Activated naive CD8-positive, alpha-beta T cell treated with anti-CD3 and anti-CD28 coated beads, Interleukin-2, amount 10 ng/mL, durations not matched to agents 7 days and 5 days (primary cell): ENCODE measurements at regions not wholly inside any gene's neighbourhood (a gene's known extent, or its start where the extent isn't known, plus 50 kb on each side); places are given as distances from the start of the nearest gene placed in this dataset.

Experiments
- ATAC-seq: fragments of 150-1000 bp; cut with Tn5 transposase; one replicate; pipeline ENCODE4 v1.10.0; 2021; ENCODE audit warnings: low read depth, moderate library complexity
- POLR2A ChIA-PET: fragments of 350-600 bp; sonication (Branson Sonifier 250); formaldehyde crosslinking; loops from one replicate; lab custom pipeline; 2021; ENCODE audit warnings: antibody characterized with exemption; lab: Charles Lee
- DNase-seq: peaks from one replicate; pipeline ENCODE4 v3.0.0; 2021
- H3K27ac Mint-ChIP-seq: one replicate; pipeline ENCODE4 v1.8.0; 2022; ENCODE audit warnings: mild to moderate bottlenecking, mixed read lengths
- H3K27me3 Mint-ChIP-seq: one replicate; pipeline ENCODE4 v1.8.0; 2022; ENCODE audit warnings: mild to moderate bottlenecking, moderate library complexity, mixed read lengths
- H3K36me3 Mint-ChIP-seq: one replicate; pipeline ENCODE4 v1.8.0; 2021; ENCODE audit warnings: mild to moderate bottlenecking, mixed read lengths
- H3K4me1 Mint-ChIP-seq: one replicate; pipeline ENCODE4 v1.8.0; 2021; ENCODE audit warnings: mixed read lengths
- H3K4me3 Mint-ChIP-seq: one replicate; pipeline ENCODE4 v1.8.0; 2022; ENCODE audit warnings: mild to moderate bottlenecking, moderate library complexity, mixed read lengths
- H3K9me3 Mint-ChIP-seq: one replicate; pipeline ENCODE4 v1.8.0; 2021; ENCODE audit warnings: mixed read lengths

DNA sequence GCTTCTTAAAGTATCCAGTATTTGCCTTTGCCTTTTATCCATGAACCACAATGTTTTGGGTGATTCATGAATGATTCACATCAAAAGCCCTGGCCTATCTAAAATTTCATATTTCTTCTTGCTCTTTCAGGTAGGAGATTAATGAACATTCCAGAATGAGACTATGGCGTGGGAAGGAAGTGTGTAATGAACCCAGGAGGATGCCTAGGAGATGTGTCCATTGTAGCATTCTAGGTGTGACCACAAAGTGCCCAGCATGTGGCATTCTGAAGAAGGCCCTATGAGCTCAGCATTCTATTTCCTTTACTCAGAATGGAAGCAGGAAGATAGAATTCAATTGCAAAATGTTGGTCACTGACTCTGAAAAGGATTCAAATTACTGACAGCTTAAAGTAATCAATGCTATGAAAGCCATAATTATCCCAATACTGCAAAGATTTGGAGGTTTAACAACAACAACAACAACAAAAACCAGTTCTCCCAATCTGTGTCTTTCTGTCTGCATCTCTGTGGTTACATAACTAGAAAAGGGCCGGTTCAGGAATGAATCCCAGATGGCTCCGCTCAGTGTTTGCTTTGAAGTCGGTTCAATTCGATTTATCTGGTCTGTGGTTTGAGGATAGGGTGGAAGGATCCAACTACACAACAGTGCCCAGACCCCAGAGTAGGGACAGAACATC, 126.7 kb downstream of the FOXD1 start:
- Mint-ChIP-seq H3K27me3 (peaks cover 24% of the 10 kb centered on the region), H3K4me1 (no peaks in the 10 kb centered on the region), H3K4me3 (no peak overlapping the region), H3K36me3 (no peaks in the 10 kb centered on the region), H3K27ac (no peak overlapping the region), H3K9me3 (no peaks in the 10 kb centered on the region)
- DNase-seq (no peak), ATAC-seq (no peak)
- POLR2A ChIA-PET: no interaction called here

DNA sequence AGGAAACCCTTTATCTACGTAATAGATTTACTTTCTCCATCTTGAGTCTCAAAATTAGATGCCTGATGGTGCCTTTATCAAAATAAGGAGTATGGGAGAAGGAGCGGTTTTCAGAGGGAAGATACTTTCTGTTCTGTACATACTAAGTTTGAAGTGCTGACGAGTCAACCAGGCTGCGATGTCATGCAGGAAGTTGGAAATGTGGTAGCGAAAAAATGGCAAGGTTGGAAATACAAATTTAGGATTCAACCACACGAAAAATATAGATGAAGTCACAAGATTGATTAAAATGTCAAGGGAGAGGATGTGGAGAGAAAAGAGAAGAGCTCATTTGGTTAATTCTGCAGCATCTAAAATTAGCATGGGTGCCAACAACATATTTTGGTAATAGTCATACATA, 129.5 kb downstream of the FOXD1 start:
- POLR2A ChIA-PET: no interaction called here
- Mint-ChIP-seq H3K27me3 (peaks cover 38% of the 10 kb centered on the region), H3K36me3 (no peaks in the 10 kb centered on the region), H3K4me3 (no peak overlapping the region), H3K9me3 (no peaks in the 10 kb centered on the region), H3K27ac (no peak overlapping the region), H3K4me1 (no peaks in the 10 kb centered on the region)
- DNase-seq (no peak), ATAC-seq (no peak)

DNA sequence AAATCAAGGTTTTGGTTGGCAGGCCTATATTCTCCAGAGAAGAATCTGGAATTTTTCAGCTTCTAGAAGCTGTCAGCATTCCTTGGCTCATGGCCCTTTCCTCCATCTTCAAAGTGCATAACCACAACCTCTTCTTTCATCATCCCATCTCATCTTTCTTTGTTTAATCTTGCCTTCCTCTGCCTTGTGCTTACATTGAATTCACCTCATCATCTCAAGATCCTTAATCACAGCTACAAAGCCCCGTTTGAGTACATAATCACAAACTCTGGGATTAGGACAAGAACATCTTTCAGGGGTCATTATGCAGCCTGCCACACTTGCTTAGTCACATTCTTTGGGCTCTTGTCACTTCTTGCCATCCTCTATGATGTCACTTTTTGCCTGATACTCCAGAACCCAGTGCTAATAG, 130.3 kb downstream of the FOXD1 start:
- Mint-ChIP-seq H3K27ac (no peak overlapping the region), H3K9me3 (no peaks in the 10 kb centered on the region), H3K36me3 (no peaks in the 10 kb centered on the region), H3K4me1 (no peaks in the 10 kb centered on the region), H3K4me3 (no peak overlapping the region), H3K27me3 (peaks cover 44% of the 10 kb centered on the region)
- POLR2A ChIA-PET: no interaction called here
- DNase-seq: no peak
- ATAC-seq: no peak

DNA sequence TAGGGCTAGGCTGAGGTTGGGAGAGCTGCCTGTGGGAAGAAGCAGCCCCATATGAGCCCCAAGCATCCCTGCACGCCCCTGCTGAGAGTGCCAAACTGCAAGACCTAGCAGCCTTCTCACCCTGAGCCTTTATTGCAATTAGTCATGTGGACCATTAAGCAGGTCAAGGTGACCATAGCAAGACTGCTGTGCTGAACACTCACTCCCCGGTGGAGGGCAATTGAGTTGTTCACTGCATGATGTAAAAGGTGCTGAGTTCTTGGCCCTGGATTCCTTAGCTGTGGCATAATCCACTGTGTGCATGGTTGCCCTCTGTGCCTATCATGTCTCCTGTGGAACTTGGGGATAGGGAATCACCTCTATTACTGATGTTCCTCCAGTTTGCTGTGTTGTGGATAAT, 131.1 kb downstream of the FOXD1 start:
- DNase-seq (no peak), ATAC-seq (no peak)
- Mint-ChIP-seq H3K9me3 (no peaks in the 10 kb centered on the region), H3K4me1 (no peaks in the 10 kb centered on the region), H3K27ac (no peak overlapping the region), H3K27me3 (peaks cover 51% of the 10 kb centered on the region), H3K36me3 (no peaks in the 10 kb centered on the region), H3K4me3 (no peak overlapping the region)
- POLR2A ChIA-PET: no interaction called here

DNA sequence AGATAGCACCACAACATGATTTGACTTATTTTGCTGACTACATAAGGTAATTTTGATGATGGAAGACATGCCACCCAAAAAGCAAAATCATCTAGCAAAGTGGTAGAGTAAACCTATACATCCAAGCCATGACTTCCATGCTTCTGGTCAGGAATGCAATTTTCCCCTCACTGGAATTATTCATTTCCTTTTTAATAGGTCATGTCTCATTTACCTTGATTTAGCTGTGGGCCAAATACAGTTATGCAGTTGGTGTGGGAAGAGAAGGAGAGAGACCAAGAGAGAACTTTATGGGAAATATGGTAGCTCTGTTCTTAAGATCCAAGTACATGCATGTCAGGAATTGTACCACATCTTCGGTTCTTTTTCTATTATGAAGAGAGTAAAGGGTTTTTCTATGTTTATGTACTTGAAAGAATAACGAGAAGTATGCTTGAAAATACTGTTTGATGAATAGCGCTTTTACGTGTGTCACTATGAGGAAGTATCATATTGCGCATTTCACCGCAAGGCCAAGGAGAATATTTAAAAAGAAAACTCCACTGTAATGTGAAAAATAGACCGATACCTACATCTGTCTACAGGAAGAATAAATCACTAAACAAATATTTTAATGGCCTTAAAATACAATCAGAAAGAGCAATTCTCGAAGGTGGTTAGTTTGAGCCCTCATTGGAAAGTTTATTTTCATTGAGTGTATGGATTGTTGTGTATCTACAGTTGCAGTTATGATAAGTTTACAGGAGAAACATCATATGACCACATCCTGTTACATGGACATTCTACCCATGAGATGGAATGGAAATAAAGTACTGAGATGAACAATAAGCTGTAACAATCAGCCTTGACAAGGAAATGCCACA, 134.0 kb downstream of the FOXD1 start:
- Mint-ChIP-seq H3K4me1 (no peaks in the 10 kb centered on the region), H3K27me3 (peaks cover 60% of the 10 kb centered on the region), H3K9me3 (no peaks in the 10 kb centered on the region), H3K4me3 (no peak overlapping the region), H3K36me3 (no peaks in the 10 kb centered on the region), H3K27ac (no peak overlapping the region)
- POLR2A ChIA-PET: no interaction called here
- no peak for DNase-seq
- no peak for ATAC-seq

DNA sequence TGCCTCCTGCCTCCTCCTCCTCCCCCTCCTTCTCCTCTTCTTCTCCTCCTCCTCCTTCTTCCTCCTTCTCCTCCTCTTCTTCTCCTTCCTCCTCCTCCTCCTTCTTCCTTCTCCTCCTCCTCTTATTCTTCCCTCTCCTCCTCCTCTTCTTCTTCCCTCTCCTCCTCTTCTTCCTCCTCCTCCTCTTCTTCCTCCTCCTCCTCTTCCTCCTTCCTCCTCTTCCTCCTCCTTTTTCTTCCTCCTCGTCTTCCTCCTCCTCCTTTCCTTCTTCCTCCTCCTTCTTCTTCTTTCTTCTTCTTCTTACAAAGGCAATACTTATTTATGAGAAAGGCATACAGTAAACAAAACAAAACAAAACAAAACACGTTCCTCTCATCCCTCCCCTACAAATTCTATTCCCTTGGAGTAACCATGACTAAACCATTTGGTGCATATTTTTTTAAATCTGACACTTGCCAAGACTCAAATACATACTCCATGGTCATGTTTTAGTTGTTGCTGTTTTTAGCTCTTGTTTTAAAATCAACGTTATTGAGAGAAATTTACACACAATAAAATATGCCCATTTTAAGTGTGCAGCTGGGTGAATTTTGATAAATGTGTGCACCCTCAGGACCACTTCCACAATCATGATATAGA, 135.6 kb downstream of the FOXD1 start:
- ATAC-seq (no peak), DNase-seq (no peak)
- H3K4me1 Mint-ChIP-seq: no peaks in the 10 kb centered on the region
- POLR2A ChIA-PET: no interaction called here
- H3K4me3 Mint-ChIP-seq: no peak overlapping the region
- no peak overlapping the region for H3K27ac Mint-ChIP-seq
- H3K36me3 Mint-ChIP-seq: no peaks in the 10 kb centered on the region
- no peaks in the 10 kb centered on the region for H3K9me3 Mint-ChIP-seq
- peaks cover 68% of the 10 kb centered on the region for H3K27me3 Mint-ChIP-seq

DNA sequence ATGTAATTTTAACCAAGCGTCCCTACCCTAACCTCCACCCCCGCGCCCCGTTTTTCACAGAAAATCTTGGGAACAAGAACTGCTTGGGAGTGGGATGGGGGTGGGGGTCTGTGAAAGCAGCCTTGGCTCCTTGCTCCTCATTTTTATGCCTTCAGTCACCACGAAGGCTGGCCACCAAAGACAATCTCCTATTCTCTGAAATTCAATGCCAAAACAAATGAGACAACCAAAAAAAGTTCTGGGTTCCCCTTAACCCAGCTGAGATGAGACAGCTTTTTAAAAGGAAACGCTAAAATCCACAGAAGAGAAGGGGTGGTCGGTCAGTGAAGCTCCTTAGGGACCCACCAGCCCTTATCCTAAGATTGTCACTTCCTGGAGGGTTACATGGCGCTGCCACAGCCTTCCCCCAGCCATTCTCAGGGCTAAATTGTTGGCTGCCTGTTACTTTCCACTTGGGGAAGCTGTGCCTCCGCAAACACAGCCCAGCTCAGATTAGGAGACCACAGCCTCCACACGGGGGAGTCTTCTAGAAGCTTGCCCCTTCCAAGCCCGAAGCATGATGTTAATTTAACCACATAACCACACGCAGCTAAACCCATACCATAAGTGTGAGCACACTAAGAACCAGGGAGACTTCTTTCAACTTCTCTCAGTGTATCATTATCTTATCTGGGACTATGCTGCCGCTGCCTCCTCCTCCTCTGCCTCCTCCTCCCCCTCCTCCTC, 136.3 kb downstream of the FOXD1 start:
- ATAC-seq (peak; percentile 39), DNase-seq (no peak)
- H3K27me3 Mint-ChIP-seq: peaks cover 71% of the 10 kb centered on the region
- no peaks in the 10 kb centered on the region for H3K36me3 Mint-ChIP-seq
- H3K4me1 Mint-ChIP-seq: no peaks in the 10 kb centered on the region
- H3K9me3 Mint-ChIP-seq: no peaks in the 10 kb centered on the region
- no peak overlapping the region for H3K27ac Mint-ChIP-seq
- H3K4me3 Mint-ChIP-seq: no peak overlapping the region
- POLR2A ChIA-PET: no interaction called here

DNA sequence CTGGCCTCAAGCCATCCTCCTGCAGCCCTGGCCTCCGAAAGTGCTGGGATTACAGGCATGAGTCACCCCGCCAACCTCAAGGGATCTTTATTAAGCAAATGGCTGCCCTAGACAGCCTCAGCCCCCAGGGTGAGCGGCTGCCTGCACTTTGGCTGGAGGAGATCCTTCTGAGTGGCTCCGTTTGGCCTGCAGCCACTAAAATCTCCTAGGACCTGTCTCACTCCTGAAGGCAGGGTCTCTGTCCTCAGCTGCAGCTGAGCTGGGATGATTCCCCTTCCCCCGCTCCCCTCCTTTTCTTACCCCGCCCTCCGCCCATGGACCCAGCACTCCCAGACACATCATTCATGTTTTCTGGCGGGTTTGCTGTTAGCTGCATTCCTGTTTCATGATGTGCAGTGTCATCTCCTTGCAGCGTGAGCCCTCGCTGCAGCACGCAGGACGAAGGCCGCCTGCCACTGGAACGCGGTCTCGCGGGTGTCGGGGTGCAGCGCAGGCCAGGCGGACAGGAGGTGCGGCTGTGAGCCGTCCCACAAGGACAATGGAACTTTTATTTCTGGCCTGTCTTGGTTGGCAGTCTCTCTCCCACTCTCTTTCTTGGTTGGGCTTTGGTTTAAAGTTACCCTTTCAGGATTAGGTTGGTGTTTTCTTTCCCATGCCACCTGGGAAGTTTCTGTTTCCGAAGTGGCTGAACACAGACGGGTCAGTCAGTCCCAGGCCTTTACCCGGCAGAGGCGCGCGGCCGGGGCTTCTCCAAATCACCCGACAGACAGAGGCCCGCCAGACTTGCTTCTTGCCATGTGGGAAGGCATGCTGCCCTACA, 137.1 kb downstream of the FOXD1 start:
- no peak for DNase-seq
- ATAC-seq: no peak
- Mint-ChIP-seq H3K27me3 (peaks cover 73% of the 10 kb centered on the region), H3K4me3 (no peak overlapping the region), H3K36me3 (no peaks in the 10 kb centered on the region), H3K4me1 (peaks cover 3% of the 10 kb centered on the region), H3K27ac (no peak overlapping the region), H3K9me3 (no peaks in the 10 kb centered on the region)
- POLR2A ChIA-PET: no interaction called here

DNA sequence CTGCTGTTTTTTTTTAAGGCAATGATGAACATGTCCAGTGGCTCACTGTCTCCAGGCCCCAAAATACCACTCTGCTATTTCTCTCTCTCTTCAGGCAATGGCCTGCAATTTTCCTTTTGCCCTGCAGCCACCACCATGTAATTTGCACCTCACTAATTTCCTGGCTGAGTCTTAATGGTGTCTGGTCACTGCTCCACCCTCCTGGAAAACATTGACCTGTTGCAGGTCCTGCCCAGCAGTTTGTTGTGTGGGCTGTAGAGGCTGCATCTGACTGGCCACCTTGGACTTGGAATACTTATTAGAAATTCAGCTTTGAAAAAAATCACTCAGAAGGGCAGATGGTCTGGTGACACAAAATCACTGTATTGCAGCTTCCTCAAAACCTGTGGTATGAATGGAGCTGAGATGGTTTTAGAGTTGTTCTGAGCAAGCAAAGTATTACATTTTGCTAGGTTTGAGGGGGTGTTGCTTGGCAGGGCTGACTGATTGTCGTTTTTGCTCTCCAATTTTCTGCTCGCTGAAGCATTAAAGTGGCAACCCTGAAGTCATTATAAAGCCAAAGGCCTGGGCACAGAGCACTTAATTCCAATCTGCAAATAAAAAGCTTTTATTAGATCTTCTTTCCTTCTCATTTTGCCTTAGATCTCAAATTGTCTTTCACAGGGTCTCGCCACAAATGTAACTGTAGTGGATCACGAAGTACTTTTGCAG, 134.8 kb downstream of the TMEM174 start:
- DNase-seq (no peak), ATAC-seq (no peak)
- H3K27ac Mint-ChIP-seq: no peak overlapping the region
- peaks cover 1% of the 10 kb centered on the region for H3K9me3 Mint-ChIP-seq
- H3K36me3 Mint-ChIP-seq: peaks cover 1% of the 10 kb centered on the region
- H3K4me1 Mint-ChIP-seq: peaks cover 4% of the 10 kb centered on the region
- H3K4me3 Mint-ChIP-seq: no peak overlapping the region
- peaks cover 77% of the 10 kb centered on the region for H3K27me3 Mint-ChIP-seq
- POLR2A ChIA-PET: no interaction called here

DNA sequence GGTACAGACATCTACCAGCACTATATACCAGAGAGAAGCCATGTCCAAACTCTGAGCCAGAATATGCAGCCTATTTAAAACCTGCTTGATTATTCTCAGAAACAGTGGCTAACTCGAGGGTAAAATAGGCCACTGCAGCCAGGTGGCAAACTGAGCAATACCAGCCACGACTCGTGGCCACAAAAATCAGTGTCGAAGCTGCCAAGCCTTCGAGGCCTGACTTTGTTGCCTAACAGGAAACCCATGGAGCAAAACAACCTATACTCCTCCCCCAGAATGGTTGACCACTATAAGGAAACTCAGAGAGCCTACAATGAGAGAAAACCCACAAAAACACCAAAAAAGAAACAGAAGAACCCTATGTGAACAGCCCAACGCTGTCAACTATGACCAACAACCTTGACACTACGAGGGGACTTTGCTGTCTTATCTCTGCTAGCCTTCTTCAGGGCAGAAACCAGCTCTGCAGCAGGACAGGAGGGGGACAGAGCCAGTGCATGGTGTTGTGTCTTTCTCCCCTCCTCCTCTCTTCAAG, 133.8 kb downstream of the TMEM174 start:
- ATAC-seq: no peak
- POLR2A ChIA-PET: no interaction called here
- Mint-ChIP-seq H3K9me3 (peaks cover 3% of the 10 kb centered on the region), H3K4me1 (peaks cover 5% of the 10 kb centered on the region), H3K27me3 (peaks cover 77% of the 10 kb centered on the region), H3K36me3 (peaks cover 3% of the 10 kb centered on the region), H3K4me3 (no peak overlapping the region), H3K27ac (no peak overlapping the region)
- DNase-seq: no peak

DNA sequence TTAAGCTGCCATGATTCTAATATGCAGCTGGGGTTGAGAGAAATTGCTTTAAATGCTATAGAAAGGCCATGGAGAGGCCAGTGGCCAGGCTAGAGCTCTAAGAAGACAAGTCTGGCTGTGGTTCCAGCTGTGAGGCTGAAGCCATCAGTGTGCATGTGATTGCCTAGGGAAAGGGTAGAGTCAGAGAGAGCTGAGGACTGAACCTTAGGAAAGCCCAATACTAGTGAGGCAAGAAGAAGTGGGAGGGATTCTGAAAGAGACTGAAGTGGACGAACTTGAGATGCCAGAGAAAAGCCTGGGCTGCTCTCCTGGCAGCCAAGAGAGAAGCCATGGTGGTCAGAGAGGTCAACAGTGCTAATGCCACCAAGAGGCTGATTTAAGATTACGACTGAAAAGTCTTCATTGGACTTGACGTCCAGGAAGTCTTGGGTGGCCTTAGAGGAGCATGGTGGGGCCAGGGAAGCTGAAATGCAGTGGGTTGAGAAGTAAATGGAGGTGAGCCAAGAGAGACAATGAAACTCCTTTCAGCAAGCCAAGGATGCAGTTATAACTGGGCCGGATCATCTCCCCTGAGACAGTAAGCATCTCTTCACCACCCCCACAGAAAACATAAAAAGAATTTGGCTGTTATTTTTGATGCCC, 133.2 kb downstream of the TMEM174 start:
- DNase-seq (no peak), ATAC-seq (no peak)
- H3K9me3 Mint-ChIP-seq: peaks cover 3% of the 10 kb centered on the region
- no peak overlapping the region for H3K4me3 Mint-ChIP-seq
- H3K27ac Mint-ChIP-seq: no peak overlapping the region
- POLR2A ChIA-PET: no interaction called here
- peaks cover 78% of the 10 kb centered on the region for H3K27me3 Mint-ChIP-seq
- H3K36me3 Mint-ChIP-seq: peaks cover 3% of the 10 kb centered on the region
- H3K4me1 Mint-ChIP-seq: peaks cover 5% of the 10 kb centered on the region

DNA sequence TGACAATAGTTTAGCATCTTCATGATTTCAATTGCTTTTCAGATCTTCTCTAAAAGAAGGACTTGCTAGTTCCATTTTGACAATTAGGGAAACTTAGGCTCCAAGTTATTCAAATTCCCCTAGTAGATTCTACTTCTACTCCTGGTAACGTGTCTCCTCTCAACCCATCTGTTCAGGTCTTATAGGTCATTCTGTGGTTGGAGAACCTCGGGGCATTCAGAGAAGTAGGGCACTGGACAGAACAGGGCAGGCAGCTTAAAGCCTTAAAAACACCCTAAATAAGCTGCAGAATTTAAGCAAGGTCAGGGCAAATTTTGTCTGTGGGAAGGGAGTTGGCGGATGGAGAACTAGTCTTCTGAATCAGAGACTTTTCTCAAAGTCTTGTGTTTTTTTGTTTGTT, 132.4 kb downstream of the TMEM174 start:
- DNase-seq: no peak
- Mint-ChIP-seq H3K36me3 (peaks cover 7% of the 10 kb centered on the region), H3K4me3 (no peak overlapping the region), H3K27me3 (peaks cover 80% of the 10 kb centered on the region), H3K4me1 (peaks cover 5% of the 10 kb centered on the region), H3K9me3 (peaks cover 3% of the 10 kb centered on the region), H3K27ac (no peak overlapping the region)
- POLR2A ChIA-PET: no interaction called here
- ATAC-seq: no peak
